Fibroblast of lung (primary cell): ENCODE measurements at regions not wholly inside any gene's neighbourhood (a gene's known extent, or its start where the extent isn't known, plus 50 kb on each side); places are given as distances from the start of the nearest gene placed in this dataset.

Experiments
- CTCF ChIP-seq, 2 donors: IDR thresholded peaks in 1 of 2; conservative IDR thresholded peaks in 1 of 2; 1 replicate in 1 of 2; 2 replicates in 1 of 2; pipeline ENCODE4 v1.5.1; 2011 to 2012; ENCODE audit warnings: low read length in 2 of 2, control low read depth in 1 of 2, inconsistent platforms in 1 of 2, low read depth in 1 of 2, mild to moderate bottlenecking in 1 of 2
- EZH2 ChIP-seq: IDR thresholded peaks from 2 replicates; pipeline ENCODE4 v1.5.1; 2012; ENCODE audit warnings: low read length, control low read depth, mild to moderate bottlenecking; ENCODE audit errors: missing control alignments

DNA sequence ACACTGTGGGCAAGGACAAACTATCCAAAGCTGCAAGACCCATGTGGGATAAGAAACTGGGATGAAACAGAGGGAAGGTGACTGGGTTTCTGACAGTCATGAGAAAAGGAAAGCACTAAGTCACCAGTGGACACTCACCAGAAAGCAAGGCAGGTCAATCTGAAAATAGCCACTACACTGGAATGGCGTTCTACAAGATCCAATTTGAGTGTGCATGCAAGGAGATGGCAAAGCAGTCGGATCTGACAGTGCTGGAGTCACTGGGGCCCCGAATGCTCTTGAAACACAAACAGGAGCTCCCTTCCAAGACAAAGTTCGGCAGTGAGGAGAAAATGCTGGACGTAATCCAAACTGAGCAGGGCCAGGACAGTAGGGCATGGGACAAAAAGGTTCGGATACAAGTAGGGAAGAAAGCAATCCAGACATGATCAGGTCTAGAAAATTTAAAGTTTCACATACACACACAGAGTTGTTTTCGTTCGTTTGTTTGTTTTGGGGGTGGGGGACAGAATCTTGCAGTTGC lies 95.5 kb downstream of the EOMES start:
- no peak for TF ChIP-seq CTCF (conservative IDR thresholded peaks at IDR 0.05 in 1 of 2, IDR thresholded peaks at IDR 0.05 in 1 of 2; ENCODE audit: low read depth in 1 of 2, low read length in 2 of 2)
- no peak for TF ChIP-seq EZH2
